H9 (cell line): ENCODE measurements at regions not wholly inside any gene's neighbourhood (a gene's known extent, or its start where the extent isn't known, plus 50 kb on each side); places are given as distances from the start of the nearest gene placed in this dataset.
A peak's percentile ranks its signal among the peaks of the same experiment; 100 is the strongest.

Experiments used
- DNase-seq: peaks from one replicate; pipeline ENCODE4 v3.0.0-alpha.2; 2017
- H2AFZ ChIP-seq: one replicate; pipeline ENCODE4 v1.6.1; 2013; ENCODE audit warnings: mild to moderate bottlenecking, low read length, control low read depth, moderate library complexity
- H2AK5ac ChIP-seq: 2 replicates; pipeline ENCODE4 v1.6.1; 2013; ENCODE audit warnings: low read length, control low read depth, mixed read lengths; ENCODE audit not compliant: insufficient read length
- H2BK120ac ChIP-seq: one replicate; pipeline ENCODE4 v1.6.1; 2013; ENCODE audit warnings: low read depth, mild to moderate bottlenecking, low read length, control low read depth, inconsistent platforms; ENCODE audit not compliant: poor library complexity, severe bottlenecking
- H2BK12ac ChIP-seq: 2 replicates; pipeline ENCODE4 v1.6.1; 2013; ENCODE audit warnings: low read length, control low read depth, mixed read lengths, low read depth; ENCODE audit not compliant: insufficient read length
- H2BK15ac ChIP-seq: 2 replicates; pipeline ENCODE4 v1.6.1; 2013; ENCODE audit warnings: low read depth, low read length, control low read depth
- H2BK20ac ChIP-seq: one replicate; pipeline ENCODE4 v1.6.1; 2013; ENCODE audit warnings: low read depth, mild to moderate bottlenecking, low read length, control low read depth, inconsistent platforms; ENCODE audit not compliant: poor library complexity, severe bottlenecking
- H2BK5ac ChIP-seq: 2 replicates; pipeline ENCODE4 v1.6.1; 2013; ENCODE audit warnings: low read length, control low read depth, mixed read lengths; ENCODE audit not compliant: insufficient read length
- H3K14ac ChIP-seq: 2 replicates; pipeline ENCODE4 v1.6.1; 2013; ENCODE audit warnings: low read length, control low read depth; ENCODE audit not compliant: insufficient read depth
- H3K18ac ChIP-seq: 2 replicates; pipeline ENCODE4 v1.6.1; 2013; ENCODE audit warnings: low read depth, mild to moderate bottlenecking, mixed read lengths, low read length, control low read depth; ENCODE audit not compliant: insufficient read length
- H3K23ac ChIP-seq: 2 replicates; pipeline ENCODE4 v1.6.1; 2013; ENCODE audit warnings: low read length, control low read depth, mixed read lengths, low read depth; ENCODE audit not compliant: insufficient read length
- H3K23me2 ChIP-seq: 2 replicates; pipeline ENCODE4 v1.6.1; 2013; ENCODE audit warnings: low read depth, mild to moderate bottlenecking, mixed read lengths, low read length, control low read depth; ENCODE audit not compliant: insufficient read length, poor library complexity, severe bottlenecking
- H3K27ac ChIP-seq: 2 replicates; pipeline ENCODE4 v1.5.1; 2013; ENCODE audit warnings: low read length, control low read depth, mixed read lengths, low read depth; ENCODE audit not compliant: insufficient read length
- H3K27me3 ChIP-seq: 2 replicates; pipeline ENCODE4 v1.6.1; 2013; ENCODE audit warnings: low read length, control low read depth, inconsistent platforms; ENCODE audit not compliant: insufficient read depth
- H3K4ac ChIP-seq: 2 replicates; pipeline ENCODE4 v1.6.1; 2013; ENCODE audit warnings: low read depth, mild to moderate bottlenecking, control low read depth, inconsistent platforms, low read length, moderate library complexity
- H3K4me1 ChIP-seq: 2 replicates; pipeline ENCODE4 v1.6.1; 2013; ENCODE audit warnings: low read length, control low read depth, inconsistent platforms; ENCODE audit not compliant: insufficient read depth
- H3K4me2 ChIP-seq: 2 replicates; pipeline ENCODE4 v1.6.1; 2013; ENCODE audit warnings: low read length, control low read depth, mixed read lengths; ENCODE audit not compliant: insufficient read length, insufficient read depth
- H3K56ac ChIP-seq: 2 replicates; pipeline ENCODE4 v1.6.1; 2013; ENCODE audit warnings: low read depth, mild to moderate bottlenecking, mixed read lengths, low read length, control low read depth; ENCODE audit not compliant: insufficient read length
- H3K79me1 ChIP-seq: 2 replicates; pipeline ENCODE4 v1.6.1; 2013; ENCODE audit warnings: low read depth, mild to moderate bottlenecking, moderate library complexity, low read length, control low read depth, inconsistent platforms; ENCODE audit not compliant: insufficient read depth, poor library complexity, severe bottlenecking
- H3K79me2 ChIP-seq: 2 replicates; pipeline ENCODE4 v1.6.1; 2013; ENCODE audit warnings: low read length, control low read depth, inconsistent platforms; ENCODE audit not compliant: insufficient read depth
- H3K9ac ChIP-seq: 2 replicates; pipeline ENCODE4 v1.6.1; 2013; ENCODE audit warnings: low read length, control low read depth, mixed read lengths; ENCODE audit not compliant: insufficient read length; ENCODE audit errors: extremely low read depth
- H3K9me3 ChIP-seq: one replicate; pipeline ENCODE4 v1.6.1; 2013; ENCODE audit warnings: low read depth, low read length, inconsistent platforms; ENCODE audit not compliant: control insufficient read depth
- H3T11ph ChIP-seq: one replicate; pipeline ENCODE4 v1.6.1; 2013; ENCODE audit warnings: mild to moderate bottlenecking, low read length, control low read depth, inconsistent platforms
- H4K20me1 ChIP-seq: one replicate; pipeline ENCODE4 v1.6.1; 2013; ENCODE audit not compliant: control insufficient read depth, insufficient read length, insufficient read depth
- H4K5ac ChIP-seq: 2 replicates; pipeline ENCODE4 v1.6.1; 2013; ENCODE audit warnings: low read depth, mild to moderate bottlenecking, mixed read lengths, low read length, control low read depth; ENCODE audit not compliant: insufficient read length
- H4K8ac ChIP-seq: replicated peaks from 2 replicates; pipeline ENCODE4 v1.6.1; 2013; ENCODE audit warnings: low read length, control low read depth, mixed read lengths, low read depth; ENCODE audit not compliant: insufficient read length
- H4K91ac ChIP-seq: 2 replicates; pipeline ENCODE4 v1.6.1; 2013; ENCODE audit warnings: low read depth, mild to moderate bottlenecking, moderate library complexity, mixed read lengths, low read length, control low read depth; ENCODE audit not compliant: insufficient read length
- H3K27ac Mint-ChIP-seq, 3 experiments: 2 replicates in 2 of 3; 3 replicates in 1 of 3; pipeline ENCODE4 v1.8.0; 2020 to 2021; ENCODE audit warnings: mixed read lengths in 3 of 3, mild to moderate bottlenecking in 1 of 3, moderate library complexity in 1 of 3
- H3K27me3 Mint-ChIP-seq: 2 replicates; pipeline ENCODE4 v1.8.0; 2021; ENCODE audit warnings: low read depth, mild to moderate bottlenecking, moderate library complexity, mixed read lengths
- H3K36me3 Mint-ChIP-seq, 3 experiments: 2 replicates in 2 of 3; 3 replicates in 1 of 3; pipeline ENCODE4 v1.8.0; 2020 to 2021; ENCODE audit warnings: low read depth in 3 of 3, mixed read lengths in 3 of 3; ENCODE audit not compliant: insufficient read depth in 1 of 3
- H3K4me1 Mint-ChIP-seq, 2 experiments: 2 replicates each; pipeline ENCODE4 v1.8.0; 2020; ENCODE audit warnings: mixed read lengths in 2 of 2
- H3K4me3 Mint-ChIP-seq, 2 experiments: 2 replicates in 1 of 2; 3 replicates in 1 of 2; pipeline ENCODE4 v1.8.0; 2020 to 2021; ENCODE audit warnings: mild to moderate bottlenecking in 2 of 2, mixed read lengths in 2 of 2, moderate library complexity in 1 of 2
- H3K9me3 Mint-ChIP-seq, 2 experiments: 2 replicates in 1 of 2; 3 replicates in 1 of 2; pipeline ENCODE4 v1.8.0; 2020; ENCODE audit warnings: mild to moderate bottlenecking in 2 of 2, mixed read lengths in 2 of 2, moderate library complexity in 1 of 2
- CTCF ChIP-seq: fragments of 200-600 bp; sonication (generic); conservative IDR thresholded peaks from 3 replicates; pipeline ENCODE4 v1.8.0; 2021; ENCODE audit warnings: antibody characterized with exemption, mild to moderate bottlenecking
- WGBS: extraction: QIAGEN DNeasy Blood & Tissue Kit; methylation state at CpG from one replicate; pipeline ENCODE4 v1.1.7; 2013; ENCODE audit warnings: missing lambda C conversion rate, low lambda C conversion rate, mixed read lengths; ENCODE audit not compliant: insufficient read length; ENCODE audit errors: extremely low coverage; 5-methylcytosine and 5-hydroxymethylcytosine counted together

GRCh38 chr3:64382153-64382552 is 156.9 kb upstream of the PRICKLE2 start:
- Histone ChIP-seq H3K4me1 (no peaks in the 10 kb centered on the region), H3K23me2 (no peaks in the 10 kb centered on the region), H4K5ac (no peak overlapping the region), H3K27me3 (no peaks in the 10 kb centered on the region), H2BK15ac (no peak overlapping the region), H2BK12ac (no peak overlapping the region), H3K23ac (no peak overlapping the region), H2BK120ac (no peak overlapping the region), H3K56ac (no peak overlapping the region), H4K8ac (no peak overlapping the region), H2BK5ac (no peak overlapping the region), H3K14ac (no peak overlapping the region), H3K4ac (no peak overlapping the region), H2BK20ac (no peak overlapping the region), H3K4me2 (no peak overlapping the region), H3T11ph (no peak overlapping the region), H4K91ac (no peak overlapping the region), H2AFZ (no peak overlapping the region), H3K18ac (no peak overlapping the region), H3K79me1 (no peaks in the 10 kb centered on the region), H3K9ac (no peak overlapping the region), H3K79me2 (no peaks in the 10 kb centered on the region), H3K27ac (no peak overlapping the region), H4K20me1 (no peaks in the 10 kb centered on the region), H3K9me3 (no peaks in the 10 kb centered on the region), H2AK5ac (no peak overlapping the region)
- peak; percentile 23; the same call in 1 of the 3 replicates for TF ChIP-seq CTCF
- H3K9me3 Mint-ChIP-seq, result peaks cover 0 to 2% of the 10 kb centered on the region in 2 experiments; a peak in 1 of 5 replicates
- no peak for DNase-seq
- peaks cover 18% of the 10 kb centered on the region for H3K27me3 Mint-ChIP-seq
- no peak overlapping the region for H3K27ac Mint-ChIP-seq
- no CpG with 5 or more reads among the region's 2 CpGs for WGBS
- H3K4me1 Mint-ChIP-seq, result peaks cover 4 to 5% of the 10 kb centered on the region in 2 experiments; a peak in 2 of 4 replicates
- H3K4me3 Mint-ChIP-seq, result no peak overlapping the region
- H3K36me3 Mint-ChIP-seq, result no peaks in the 10 kb centered on the region; a peak in 1 of 7 replicates
